ENCODE measurements at regions not wholly inside any gene's neighbourhood (a gene's known extent, or its start where the extent isn't known, plus 50 kb on each side); places are given as distances from the start of the nearest gene placed in this dataset.
A peak's percentile ranks its signal among the peaks of the same experiment; 100 is the strongest.

- TF ChIP-seq CTCF (IDR thresholded peaks at IDR 0.05), result no peak
- Histone ChIP-seq H3K4me1 (peaks cover 4 to 39% of the 10 kb centered on the region in 2 donors), H3K36me3 (no peaks in the 10 kb centered on the region), H3K27me3 (no peaks in the 10 kb centered on the region), H3K9me3 (peaks cover 0 to 3% of the 10 kb centered on the region in 2 donors), H3K27ac (peak overlapping the region; percentile 70 to 82), H3K4me3 (no peak overlapping the region)
- intact Hi-C loops (cut with DNase I), result loop anchor here (5.0 kb wide), 1 partner anchor 51 kb away; no protein-coding TSS in a partner anchor
- no peak for DNase-seq (ENCODE audit: low spot score in 2 of 2)
These were observed 575.8 kb upstream of the TBL1XR1 start for GRCh38 chr3:177772908-177773557.

GRCh38 chr3:177773717-177774116 lies 576.4 kb upstream of the TBL1XR1 start:
- no peak for TF ChIP-seq CTCF (IDR thresholded peaks at IDR 0.05)
- H3K4me1 ChIP-seq, result peaks cover 4 to 39% of the 10 kb centered on the region in 2 donors
- H3K9me3 ChIP-seq, result no peaks in the 10 kb centered on the region
- H3K36me3 ChIP-seq, result no peaks in the 10 kb centered on the region
- H3K27me3 ChIP-seq, result no peaks in the 10 kb centered on the region
- no peak overlapping the region for H3K27ac ChIP-seq
- H3K4me3 ChIP-seq, result no peak overlapping the region
- intact Hi-C loops (cut with DNase I), result loop anchor here (5.0 kb wide), 1 partner anchor 51 kb away; no protein-coding TSS in a partner anchor
- DNase-seq (ENCODE audit: low spot score in 2 of 2), result no peak

- peaks cover 0 to 33% of the 10 kb centered on the region in 2 donors for H3K4me1 ChIP-seq
- no peak overlapping the region for H3K4me3 ChIP-seq
- H3K36me3 ChIP-seq, result no peaks in the 10 kb centered on the region
- intact Hi-C loops (cut with DNase I), result no loop called here
- H3K27ac ChIP-seq, result peak overlapping the region in 1 of 2 donors; percentile 24
- no peaks in the 10 kb centered on the region for H3K9me3 ChIP-seq
- H3K27me3 ChIP-seq, result no peaks in the 10 kb centered on the region
- TF ChIP-seq CTCF (IDR thresholded peaks at IDR 0.05), result no peak
- DNase-seq (ENCODE audit: low spot score in 2 of 2), result no peak
These were observed 579.4 kb upstream of the TBL1XR1 start for GRCh38 chr3:177776661-177777101.

- no peak overlapping the region for H3K27ac ChIP-seq
- no peaks in the 10 kb centered on the region for H3K9me3 ChIP-seq
- H3K4me1 ChIP-seq, result peaks cover 0 to 38% of the 10 kb centered on the region in 2 donors
- DNase-seq (ENCODE audit: low spot score in 2 of 2), result no peak
- peak; percentile 19 to 31 (median 22) for TF ChIP-seq CTCF (IDR thresholded peaks at IDR 0.05)
- H3K27me3 ChIP-seq, result no peaks in the 10 kb centered on the region
- H3K36me3 ChIP-seq, result no peaks in the 10 kb centered on the region
- intact Hi-C loops (cut with DNase I), result no loop called here
- no peak overlapping the region for H3K4me3 ChIP-seq
These were observed 580.4 kb upstream of the TBL1XR1 start for GRCh38 chr3:177777699-177778098.

GRCh38 chr3:177778633-177779032 lies 581.4 kb upstream of the TBL1XR1 start:
- no peaks in the 10 kb centered on the region for H3K36me3 ChIP-seq
- no peak for TF ChIP-seq CTCF (IDR thresholded peaks at IDR 0.05)
- H3K9me3 ChIP-seq, result no peaks in the 10 kb centered on the region
- DNase-seq (ENCODE audit: low spot score in 2 of 2), result no peak
- H3K4me1 ChIP-seq, result peaks cover 0 to 32% of the 10 kb centered on the region in 2 donors
- H3K4me3 ChIP-seq, result no peak overlapping the region
- H3K27ac ChIP-seq, result no peak overlapping the region
- intact Hi-C loops (cut with DNase I), result no loop called here
- no peaks in the 10 kb centered on the region for H3K27me3 ChIP-seq

Measured in ascending aorta (tissue), 2 donors.